GM23248 (cell line): ENCODE measurements at regions not wholly inside any gene's neighbourhood (a gene's known extent, or its start where the extent isn't known, plus 50 kb on each side); places are given as distances from the start of the nearest gene placed in this dataset.

Experiments
- EZH2 ChIP-seq: fragments of 200-600 bp; sonication (generic); IDR thresholded peaks from 2 replicates; pipeline ENCODE4 v1.6.1; 2018; ENCODE audit warnings: antibody characterized with exemption, mild to moderate bottlenecking; ENCODE audit not compliant: insufficient read depth, poor library complexity, severe bottlenecking
- EZH2phosphoT487 ChIP-seq: fragments of 200-600 bp; sonication (generic); IDR thresholded peaks from 2 replicates; pipeline ENCODE4 v1.6.1; 2018; ENCODE audit warnings: antibody characterized with exemption, moderate library complexity, mild to moderate bottlenecking, low read depth; ENCODE audit not compliant: insufficient read depth

- TF ChIP-seq EZH2 (no peak), EZH2phosphoT487 (no peak)
These were observed 235.1 kb upstream of the B3GALT2 start for GRCh38 chr1:193421487-193421886.
